ENCODE measurements at regions not wholly inside any gene's neighbourhood (a gene's known extent, or its start where the extent isn't known, plus 50 kb on each side); places are given as distances from the start of the nearest gene placed in this dataset.

DNA sequence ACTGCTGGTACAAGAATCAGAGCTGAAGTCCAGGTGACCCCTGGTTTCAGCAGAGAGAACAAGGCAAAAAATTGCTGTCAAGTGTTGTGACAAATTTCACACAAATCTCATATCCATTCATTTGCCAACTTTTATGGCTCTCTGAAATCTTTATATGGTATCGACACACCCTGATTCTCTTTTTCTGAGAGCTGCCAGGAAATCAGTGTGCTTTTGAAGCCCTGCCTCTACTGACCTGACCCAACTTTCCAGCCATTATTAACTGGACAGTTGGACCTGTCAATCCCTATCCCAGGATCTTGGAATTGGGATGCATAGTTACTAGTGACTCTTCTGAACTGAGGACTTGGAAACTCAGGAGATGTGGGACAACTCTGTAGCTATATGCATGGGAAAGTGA lies 288.2 kb upstream of the GADL1 start:
- no peak overlapping the region for H3K4me3 ChIP-seq (ENCODE audit: low read depth, low read length)
- peaks cover 6% of the 10 kb centered on the region; the same call in 1 of the 2 replicates for H3K4me1 ChIP-seq (ENCODE audit: control insufficient read depth, insufficient read depth, low read length)
- H3K27me3 ChIP-seq (ENCODE audit: control insufficient read depth, insufficient read depth, low read length): no peaks in the 10 kb centered on the region
- H3K9ac ChIP-seq (ENCODE audit: low read depth, low read length): no peak overlapping the region
- H3K27ac ChIP-seq (ENCODE audit: low read depth, low read length): no peak overlapping the region
- H3K36me3 ChIP-seq (ENCODE audit: control insufficient read depth, insufficient read depth, low read length): no peaks in the 10 kb centered on the region
- H3K9me3 ChIP-seq (ENCODE audit: control insufficient read depth, insufficient read depth, low read length): no peaks in the 10 kb centered on the region

DNA sequence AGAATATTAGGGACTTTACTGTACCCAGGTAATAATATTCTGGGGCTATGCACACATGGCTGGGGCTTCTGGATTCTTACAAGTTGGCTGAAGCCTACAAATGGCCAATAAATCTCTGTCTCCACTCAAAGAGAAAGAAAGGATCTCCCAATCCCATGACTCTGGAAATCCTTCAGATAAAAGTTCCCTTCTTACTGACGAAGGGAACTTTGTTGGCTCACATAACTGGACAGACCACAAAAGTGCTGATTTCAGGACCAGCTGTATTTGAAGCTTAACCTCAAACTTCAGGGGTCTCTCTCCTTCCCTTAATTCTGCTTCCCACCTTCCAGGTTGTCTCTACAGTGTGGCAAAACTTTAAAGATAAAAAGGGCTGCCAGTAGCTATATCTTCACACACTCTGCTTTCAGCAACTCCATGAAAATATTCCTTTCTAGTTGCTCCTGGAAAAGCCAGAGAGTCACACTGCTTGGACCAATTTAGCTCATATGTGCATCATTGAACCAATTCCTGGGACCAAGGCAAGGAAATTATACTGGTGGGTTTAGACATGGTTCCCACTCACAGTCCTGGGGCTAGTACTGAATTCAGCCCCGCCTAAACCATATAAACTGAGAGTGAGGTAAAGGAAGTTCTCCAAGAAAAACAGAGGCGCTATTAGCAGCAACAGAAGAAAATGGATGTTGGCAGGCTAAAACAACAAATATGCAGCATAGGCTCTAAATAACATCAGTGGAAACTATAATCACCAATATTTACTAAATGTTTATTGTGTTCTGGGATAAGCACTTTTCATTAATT lies 290.0 kb upstream of the GADL1 start:
- H3K4me3 ChIP-seq (ENCODE audit: low read depth, low read length): no peak overlapping the region
- no peak overlapping the region for H3K27ac ChIP-seq (ENCODE audit: low read depth, low read length)
- H3K4me1 ChIP-seq (ENCODE audit: control insufficient read depth, insufficient read depth, low read length): peaks cover 6% of the 10 kb centered on the region; the same call in 1 of the 2 replicates
- no peaks in the 10 kb centered on the region for H3K9me3 ChIP-seq (ENCODE audit: control insufficient read depth, insufficient read depth, low read length)
- H3K36me3 ChIP-seq (ENCODE audit: control insufficient read depth, insufficient read depth, low read length): no peaks in the 10 kb centered on the region
- H3K27me3 ChIP-seq (ENCODE audit: control insufficient read depth, insufficient read depth, low read length): no peaks in the 10 kb centered on the region
- no peak overlapping the region for H3K9ac ChIP-seq (ENCODE audit: low read depth, low read length)

DNA sequence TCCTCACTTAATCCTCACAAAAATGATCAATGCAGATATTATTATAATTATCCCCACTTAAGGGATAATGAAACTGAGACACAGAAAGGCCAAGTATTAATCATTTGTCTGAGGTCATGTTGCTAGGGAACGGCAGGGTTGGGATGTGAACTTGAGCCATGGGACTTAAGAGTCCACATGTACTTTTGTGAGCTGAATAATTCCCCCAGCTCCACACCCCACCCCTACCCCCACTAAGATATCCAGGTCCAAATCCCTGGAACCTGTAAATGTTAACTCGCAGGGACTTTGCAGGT lies 290.5 kb upstream of the GADL1 start:
- H3K9me3 ChIP-seq (ENCODE audit: control insufficient read depth, insufficient read depth, low read length): no peaks in the 10 kb centered on the region
- H3K4me1 ChIP-seq (ENCODE audit: control insufficient read depth, insufficient read depth, low read length): peaks cover 6% of the 10 kb centered on the region; the same call in 1 of the 2 replicates
- H3K4me3 ChIP-seq (ENCODE audit: low read depth, low read length): no peak overlapping the region
- H3K36me3 ChIP-seq (ENCODE audit: control insufficient read depth, insufficient read depth, low read length): no peaks in the 10 kb centered on the region
- no peaks in the 10 kb centered on the region for H3K27me3 ChIP-seq (ENCODE audit: control insufficient read depth, insufficient read depth, low read length)
- no peak overlapping the region for H3K9ac ChIP-seq (ENCODE audit: low read depth, low read length)
- H3K27ac ChIP-seq (ENCODE audit: low read depth, low read length): no peak overlapping the region

DNA sequence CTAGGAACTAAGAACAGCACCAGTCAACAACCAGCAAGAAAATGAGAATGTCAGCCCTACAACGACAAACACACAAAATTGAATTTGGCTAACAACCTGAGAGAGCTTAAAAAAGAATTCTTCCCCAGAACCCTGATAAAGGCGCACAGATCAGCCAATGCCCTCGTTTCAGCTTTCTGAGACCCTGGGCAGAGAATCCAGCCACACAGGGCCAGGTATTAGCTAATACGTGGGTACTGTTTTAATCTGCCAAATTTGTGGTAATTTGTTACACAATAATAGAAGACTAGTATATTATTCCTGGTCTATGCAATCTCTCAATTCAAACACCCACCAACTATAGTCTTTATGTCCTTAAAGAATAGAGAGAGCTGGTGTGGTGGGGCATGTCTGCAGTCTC lies 291.6 kb upstream of the GADL1 start:
- Histone ChIP-seq H3K36me3 (ENCODE audit: control insufficient read depth, insufficient read depth, low read length) (no peaks in the 10 kb centered on the region), H3K4me1 (ENCODE audit: control insufficient read depth, insufficient read depth, low read length) (peaks cover 6% of the 10 kb centered on the region; the same call in 1 of the 2 replicates), H3K27ac (ENCODE audit: low read depth, low read length) (no peak overlapping the region), H3K27me3 (ENCODE audit: control insufficient read depth, insufficient read depth, low read length) (no peaks in the 10 kb centered on the region), H3K9ac (ENCODE audit: low read depth, low read length) (no peak overlapping the region), H3K9me3 (ENCODE audit: control insufficient read depth, insufficient read depth, low read length) (no peaks in the 10 kb centered on the region), H3K4me3 (ENCODE audit: low read depth, low read length) (no peak overlapping the region)

DNA sequence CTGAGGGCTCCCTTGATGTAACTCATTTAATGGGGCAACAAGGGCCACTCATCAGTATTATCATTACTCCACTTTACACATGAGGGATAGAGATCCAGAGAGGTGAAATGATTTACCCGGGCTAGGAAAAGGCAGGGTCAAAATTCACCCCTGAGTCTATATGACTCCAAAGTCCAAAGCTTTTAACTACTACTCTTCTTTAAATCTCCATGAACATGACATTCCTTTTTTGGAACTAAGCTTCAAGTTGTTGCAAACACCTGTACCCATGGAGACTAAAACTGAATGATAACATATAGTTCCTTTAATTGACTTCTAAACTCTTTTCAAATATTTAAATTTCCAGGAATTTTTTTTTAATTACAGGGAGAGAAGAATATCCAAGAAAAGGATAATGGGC lies 292.9 kb upstream of the GADL1 start:
- Histone ChIP-seq H3K4me3 (ENCODE audit: low read depth, low read length) (no peak overlapping the region), H3K27me3 (ENCODE audit: control insufficient read depth, insufficient read depth, low read length) (no peaks in the 10 kb centered on the region), H3K27ac (ENCODE audit: low read depth, low read length) (no peak overlapping the region), H3K4me1 (ENCODE audit: control insufficient read depth, insufficient read depth, low read length) (peaks cover 6% of the 10 kb centered on the region; the same call in 1 of the 2 replicates), H3K9me3 (ENCODE audit: control insufficient read depth, insufficient read depth, low read length) (no peaks in the 10 kb centered on the region), H3K9ac (ENCODE audit: low read depth, low read length) (no peak overlapping the region), H3K36me3 (ENCODE audit: control insufficient read depth, insufficient read depth, low read length) (no peaks in the 10 kb centered on the region)

DNA sequence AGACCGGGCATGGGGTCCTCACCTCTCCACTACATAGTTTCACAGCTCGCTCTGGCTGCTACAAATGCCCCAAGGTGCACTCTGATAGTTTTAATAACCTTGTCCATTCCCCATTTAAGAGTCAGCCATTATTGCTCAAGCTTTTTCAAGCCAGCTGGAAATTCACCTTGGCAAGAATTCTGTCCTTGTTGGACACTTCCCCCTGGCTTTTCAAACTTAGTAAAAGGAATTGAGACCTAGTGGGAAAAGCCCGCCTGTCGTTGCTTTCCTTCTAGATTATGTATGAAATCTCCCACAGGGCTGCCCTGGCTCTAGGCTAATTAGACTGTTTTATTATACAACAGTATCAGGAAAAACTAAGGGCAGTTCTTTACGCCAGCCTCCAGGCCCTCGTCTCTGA lies 293.7 kb upstream of the GADL1 start:
- H3K9me3 ChIP-seq (ENCODE audit: control insufficient read depth, insufficient read depth, low read length): no peaks in the 10 kb centered on the region
- H3K27me3 ChIP-seq (ENCODE audit: control insufficient read depth, insufficient read depth, low read length): no peaks in the 10 kb centered on the region
- H3K36me3 ChIP-seq (ENCODE audit: control insufficient read depth, insufficient read depth, low read length): no peaks in the 10 kb centered on the region
- no peak overlapping the region for H3K27ac ChIP-seq (ENCODE audit: low read depth, low read length)
- H3K4me1 ChIP-seq (ENCODE audit: control insufficient read depth, insufficient read depth, low read length): peaks cover 6% of the 10 kb centered on the region; the same call in 1 of the 2 replicates
- no peak overlapping the region for H3K4me3 ChIP-seq (ENCODE audit: low read depth, low read length)
- H3K9ac ChIP-seq (ENCODE audit: low read depth, low read length): no peak overlapping the region

DNA sequence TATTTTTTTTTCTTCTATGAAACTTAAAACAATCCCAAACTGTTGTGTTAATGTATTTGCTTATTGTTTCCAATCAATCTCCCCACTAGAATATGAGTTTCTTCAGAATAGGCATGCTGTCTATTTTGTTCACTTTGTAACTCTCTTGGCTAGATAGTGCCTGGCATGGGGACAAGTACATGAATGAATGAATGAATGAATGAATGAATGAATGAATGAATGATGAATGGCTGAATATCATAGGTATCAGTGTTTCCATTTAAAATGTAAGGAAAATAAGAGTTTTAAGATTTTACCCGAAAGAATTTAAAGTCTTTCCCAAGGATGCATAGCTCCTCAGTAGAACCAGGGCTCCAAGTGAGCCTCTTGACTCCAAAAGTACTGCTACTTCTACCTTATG lies 294.9 kb upstream of the GADL1 start:
- Histone ChIP-seq H3K9me3 (ENCODE audit: control insufficient read depth, insufficient read depth, low read length) (no peaks in the 10 kb centered on the region), H3K4me1 (ENCODE audit: control insufficient read depth, insufficient read depth, low read length) (peaks cover 6% of the 10 kb centered on the region; the same call in 1 of the 2 replicates), H3K9ac (ENCODE audit: low read depth, low read length) (no peak overlapping the region), H3K4me3 (ENCODE audit: low read depth, low read length) (no peak overlapping the region), H3K36me3 (ENCODE audit: control insufficient read depth, insufficient read depth, low read length) (no peaks in the 10 kb centered on the region), H3K27me3 (ENCODE audit: control insufficient read depth, insufficient read depth, low read length) (no peaks in the 10 kb centered on the region), H3K27ac (ENCODE audit: low read depth, low read length) (no peak overlapping the region)

DNA sequence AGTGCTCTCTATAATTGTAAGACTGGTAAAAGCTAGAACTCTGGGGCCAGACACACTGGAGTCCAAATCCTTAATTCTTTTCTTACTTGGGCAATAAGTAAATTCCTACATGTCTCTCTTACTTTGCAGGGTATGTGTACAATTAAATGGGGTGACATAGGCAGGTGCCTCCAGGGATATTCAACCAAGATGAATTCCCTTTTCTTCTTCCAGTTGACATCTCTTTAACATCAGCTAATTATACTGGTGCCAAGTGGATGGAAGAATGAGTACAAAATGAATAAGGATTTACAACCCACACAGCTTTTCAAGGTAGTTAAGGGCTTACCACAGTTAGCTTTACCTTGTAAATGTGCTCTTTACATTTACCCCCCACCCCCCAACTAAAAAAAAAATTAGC lies 295.5 kb upstream of the GADL1 start:
- no peaks in the 10 kb centered on the region for H3K27me3 ChIP-seq (ENCODE audit: control insufficient read depth, insufficient read depth, low read length)
- H3K27ac ChIP-seq (ENCODE audit: low read depth, low read length): no peak overlapping the region
- no peak overlapping the region for H3K4me3 ChIP-seq (ENCODE audit: low read depth, low read length)
- H3K4me1 ChIP-seq (ENCODE audit: control insufficient read depth, insufficient read depth, low read length): peaks cover 6% of the 10 kb centered on the region; the same call in 1 of the 2 replicates
- no peak overlapping the region for H3K9ac ChIP-seq (ENCODE audit: low read depth, low read length)
- no peaks in the 10 kb centered on the region for H3K9me3 ChIP-seq (ENCODE audit: control insufficient read depth, insufficient read depth, low read length)
- H3K36me3 ChIP-seq (ENCODE audit: control insufficient read depth, insufficient read depth, low read length): no peaks in the 10 kb centered on the region

DNA sequence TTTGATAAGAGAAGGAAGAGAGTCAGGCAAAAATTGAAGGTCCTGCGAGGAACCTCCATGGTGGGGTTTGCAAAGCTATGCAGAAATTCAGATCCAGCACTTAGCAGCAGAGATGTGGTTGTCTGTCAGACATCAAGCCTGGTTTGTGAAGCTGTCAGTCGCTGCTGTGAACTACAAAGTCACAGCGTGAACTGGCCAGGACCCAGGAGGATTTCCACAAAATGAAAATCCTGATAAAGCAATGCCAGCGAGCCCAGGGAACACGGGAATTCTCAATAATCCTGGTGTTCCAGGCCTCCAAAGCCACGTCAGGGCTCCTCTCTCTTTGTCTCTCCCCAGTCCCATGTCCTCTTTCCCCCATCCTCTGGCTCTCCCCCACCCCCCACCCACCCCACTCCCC lies 296.9 kb upstream of the GADL1 start:
- Histone ChIP-seq H3K9me3 (ENCODE audit: control insufficient read depth, insufficient read depth, low read length) (no peaks in the 10 kb centered on the region), H3K9ac (ENCODE audit: low read depth, low read length) (no peak overlapping the region), H3K4me1 (ENCODE audit: control insufficient read depth, insufficient read depth, low read length) (peaks cover 4% of the 10 kb centered on the region; the same call in 1 of the 2 replicates), H3K27ac (ENCODE audit: low read depth, low read length) (no peak overlapping the region), H3K36me3 (ENCODE audit: control insufficient read depth, insufficient read depth, low read length) (no peaks in the 10 kb centered on the region), H3K4me3 (ENCODE audit: low read depth, low read length) (no peak overlapping the region), H3K27me3 (ENCODE audit: control insufficient read depth, insufficient read depth, low read length) (no peaks in the 10 kb centered on the region)

DNA sequence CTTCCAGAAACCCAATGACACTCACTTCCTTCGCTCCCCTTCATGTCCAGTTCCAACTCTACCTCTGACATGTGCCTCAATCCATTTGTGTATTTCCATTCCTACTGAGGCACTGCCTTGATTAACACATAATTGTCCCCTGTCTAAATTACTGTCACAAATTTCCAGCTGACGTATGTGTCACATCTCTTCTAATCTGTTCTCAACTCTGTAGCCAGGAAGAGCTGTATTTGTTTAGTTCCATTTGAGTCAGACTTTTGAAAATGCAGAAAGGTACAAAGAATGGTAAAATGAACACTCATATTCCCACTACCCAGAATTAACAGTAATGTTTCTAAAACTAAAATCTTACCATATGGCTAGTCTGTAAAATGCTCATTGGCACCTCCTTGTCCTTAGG lies 299.0 kb upstream of the GADL1 start:
- Histone ChIP-seq H3K36me3 (ENCODE audit: control insufficient read depth, insufficient read depth, low read length) (no peaks in the 10 kb centered on the region), H3K27me3 (ENCODE audit: control insufficient read depth, insufficient read depth, low read length) (no peaks in the 10 kb centered on the region), H3K4me3 (ENCODE audit: low read depth, low read length) (no peak overlapping the region), H3K9ac (ENCODE audit: low read depth, low read length) (no peak overlapping the region), H3K4me1 (ENCODE audit: control insufficient read depth, insufficient read depth, low read length) (peaks cover 21% of the 10 kb centered on the region), H3K9me3 (ENCODE audit: control insufficient read depth, insufficient read depth, low read length) (no peaks in the 10 kb centered on the region), H3K27ac (ENCODE audit: low read depth, low read length) (no peak overlapping the region)

DNA sequence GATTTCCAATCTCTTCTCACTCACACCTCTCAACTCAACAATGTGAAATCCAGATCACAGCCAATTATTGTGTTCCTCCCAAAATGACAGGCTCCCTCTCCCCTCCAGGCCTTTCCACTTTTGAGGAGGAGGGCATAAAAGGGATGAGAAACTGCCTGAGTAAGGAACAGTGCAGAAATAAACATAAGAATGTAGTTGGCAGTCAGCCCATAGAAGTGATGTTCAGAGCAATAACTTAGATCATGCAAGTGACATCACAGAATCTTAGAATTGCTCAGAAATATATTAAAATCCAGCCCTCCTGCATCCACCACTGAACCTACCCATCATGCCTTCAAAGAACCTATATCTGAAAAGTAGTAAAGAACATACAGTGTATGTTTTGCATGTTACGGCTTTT lies 299.4 kb upstream of the GADL1 start:
- no peaks in the 10 kb centered on the region for H3K9me3 ChIP-seq (ENCODE audit: control insufficient read depth, insufficient read depth, low read length)
- no peak overlapping the region for H3K27ac ChIP-seq (ENCODE audit: low read depth, low read length)
- no peak overlapping the region for H3K9ac ChIP-seq (ENCODE audit: low read depth, low read length)
- no peaks in the 10 kb centered on the region for H3K36me3 ChIP-seq (ENCODE audit: control insufficient read depth, insufficient read depth, low read length)
- no peaks in the 10 kb centered on the region for H3K27me3 ChIP-seq (ENCODE audit: control insufficient read depth, insufficient read depth, low read length)
- peaks cover 21% of the 10 kb centered on the region for H3K4me1 ChIP-seq (ENCODE audit: control insufficient read depth, insufficient read depth, low read length)
- H3K4me3 ChIP-seq (ENCODE audit: low read depth, low read length): no peak overlapping the region

Data from HUES48 (cell line).